Omental fat pad (tissue), 3 donors: ENCODE measurements at regions not wholly inside any gene's neighbourhood (a gene's known extent, or its start where the extent isn't known, plus 50 kb on each side); places are given as distances from the start of the nearest gene placed in this dataset.
A peak's percentile ranks its signal among the peaks of the same experiment; 100 is the strongest.

Experiments used
- ATAC-seq: fragments of 150-250 bp; one replicate; pipeline ENCODE4 v1.9.1; 2016; ENCODE audit warnings: mild to moderate bottlenecking, moderate library complexity; ENCODE audit not compliant: low FRiP score
- DNase-seq: peaks from one replicate; pipeline ENCODE4 v3.0.0-alpha.2; 2019; ENCODE audit warnings: low spot score
- CTCF ChIP-seq, 3 donors: fragments of 450-650 bp; IDR thresholded peaks; one replicate each; pipeline ENCODE4 v1.5.1; 2016 to 2017; ENCODE audit warnings: antibody characterized with exemption in 3 of 3, mild to moderate bottlenecking in 3 of 3, moderate library complexity in 2 of 3

GRCh38 chr14:77985211-77985615, 185.0 kb upstream of the NRXN3 start:
- TF ChIP-seq CTCF (IDR thresholded peaks at IDR 0.05) = no peak
- ATAC-seq = no peak
- DNase-seq = no peak

GRCh38 chr14:77986773-77987172, 183.4 kb upstream of the NRXN3 start:
- ATAC-seq (no peak), DNase-seq (no peak)
- no peak for TF ChIP-seq CTCF (IDR thresholded peaks at IDR 0.05)

GRCh38 chr14:77988096-77988870, 181.9 kb upstream of the NRXN3 start:
- no peak for ATAC-seq
- DNase-seq = no peak
- TF ChIP-seq CTCF (IDR thresholded peaks at IDR 0.05) = no peak

- no peak for DNase-seq
- no peak for TF ChIP-seq CTCF (IDR thresholded peaks at IDR 0.05)
- ATAC-seq = peak; percentile 62
Measured at GRCh38 chr14:77988970-77989369, 181.2 kb upstream of the NRXN3 start.

- DNase-seq (no peak), ATAC-seq (no peak)
- no peak for TF ChIP-seq CTCF (IDR thresholded peaks at IDR 0.05)
Measured at GRCh38 chr14:77989441-77989991, 180.7 kb upstream of the NRXN3 start.

GRCh38 chr14:77990337-77990736, 179.8 kb upstream of the NRXN3 start:
- no peak for TF ChIP-seq CTCF (IDR thresholded peaks at IDR 0.05)
- no peak for ATAC-seq
- no peak for DNase-seq
